PC-3 (cell line): ENCODE measurements at regions not wholly inside any gene's neighbourhood (a gene's known extent, or its start where the extent isn't known, plus 50 kb on each side); places are given as distances from the start of the nearest gene placed in this dataset.

ENCODE experiments used
- ATAC-seq: fragments of 200-7000 bp; cut with Tn5 transposase; 2 replicates; pipeline ENCODE4 v1.9.1; 2020; ENCODE audit warnings: mild to moderate bottlenecking, moderate library complexity
- BruUV-seq: library from RNA; stranded (reverse); fragments of 400-500 nt; replicated peaks from 2 replicates; lab custom pipeline; 2021; lab: Mats Ljungman, UMichigan
- CTCF ChIA-PET: fragments of 300-600 bp; sonication (Branson Sonifier 250); formaldehyde crosslinking; loops from one replicate; lab custom pipeline; 2022; ENCODE audit warnings: antibody characterized with exemption; lab: Charles Lee
- POLR2A ChIA-PET: fragments of 300-600 bp; sonication (Branson Sonifier 250); formaldehyde crosslinking; loops from one replicate; lab custom pipeline; 2022; ENCODE audit warnings: antibody characterized with exemption; ENCODE audit not compliant: unreplicated experiment; lab: Charles Lee
- DNase-seq: peaks from one replicate; pipeline ENCODE4 v3.0.0-alpha.2; 2015
- H2AFZ ChIP-seq: fragments of 300-600 bp; sonication (generic); 2 replicates; pipeline ENCODE4 v1.6.0; 2016; ENCODE audit warnings: antibody characterized with exemption, low read length
- H3F3A ChIP-seq: fragments of 300-600 bp; sonication (generic); one replicate; pipeline ENCODE4 v1.6.0; 2017; ENCODE audit warnings: antibody characterized with exemption, low read length, control low read depth, mild to moderate bottlenecking; ENCODE audit not compliant: unreplicated experiment
- H3K27ac ChIP-seq: fragments of 300-600 bp; sonication (generic); 2 replicates; pipeline ENCODE4 v1.5.1; 2016; ENCODE audit warnings: mild to moderate bottlenecking, low read length
- H3K27me3 ChIP-seq: fragments of 300-600 bp; sonication (generic); 2 replicates; pipeline ENCODE4 v1.6.1; 2016; ENCODE audit warnings: low read length, mixed read lengths
- H3K36me3 ChIP-seq: fragments of 300-600 bp; sonication (generic); 2 replicates; pipeline ENCODE4 v1.6.1; 2016; ENCODE audit warnings: low read depth, mixed run types, low read length, mixed read lengths
- H3K4me1 ChIP-seq: fragments of 300-600 bp; sonication (generic); 2 replicates; pipeline ENCODE4 v1.5.1; 2016; ENCODE audit warnings: low read length; ENCODE audit not compliant: insufficient read depth
- H3K4me2 ChIP-seq: fragments of 300-600 bp; sonication (generic); 2 replicates; pipeline ENCODE4 v1.6.0; 2016; ENCODE audit warnings: low read length
- H3K4me3 ChIP-seq: fragments of 300-600 bp; sonication (generic); 2 replicates; pipeline ENCODE4 v1.5.1; 2016; ENCODE audit warnings: mild to moderate bottlenecking, low read length, mixed read lengths
- H3K79me2 ChIP-seq: fragments of 300-600 bp; sonication (generic); 2 replicates; pipeline ENCODE4 v1.6.1; 2017; ENCODE audit warnings: low read length, mixed read lengths
- H3K9ac ChIP-seq: fragments of 300-600 bp; sonication (generic); 2 replicates; pipeline ENCODE4 v1.6.0; 2016; ENCODE audit warnings: mild to moderate bottlenecking, low read length
- H3K9me2 ChIP-seq: fragments of 300-600 bp; sonication (generic); replicated peaks from 2 replicates; pipeline ENCODE4 v1.6.1; 2016; ENCODE audit warnings: mixed run types, low read length, mixed read lengths
- H3K9me3 ChIP-seq: fragments of 300-600 bp; sonication (generic); 2 replicates; pipeline ENCODE4 v1.6.1; 2016; ENCODE audit warnings: low read length, mixed read lengths
- H4K20me1 ChIP-seq: fragments of 300-600 bp; sonication (generic); 2 replicates; pipeline ENCODE4 v1.6.1; 2016; ENCODE audit warnings: low read length, mixed read lengths
- EZH2 ChIP-seq: fragments of 300-600 bp; sonication (generic); IDR thresholded peaks from one replicate; pipeline ENCODE4 v1.6.1; 2017; ENCODE audit warnings: antibody characterized with exemption, mild to moderate bottlenecking, low read length; ENCODE audit not compliant: unreplicated experiment
- EZH2phosphoT487 ChIP-seq: fragments of 300-600 bp; sonication (generic); IDR thresholded peaks from 2 replicates; pipeline ENCODE4 v1.6.1; 2018; ENCODE audit warnings: mild to moderate bottlenecking, antibody characterized with exemption, low read length, borderline replicate concordance
- intact Hi-C: fragments of 100-400 bp; cut with micrococcal nuclease; formaldehyde crosslinking; loops from 2 replicates; pipeline ENCODE4 v1.9.0; 2023
- TF ChIP-seq, protein P1 (sequence below): fragments of 300-600 bp; sonication (generic); conservative IDR thresholded peaks from 2 replicates; pipeline ENCODE4 v1.5.1; 2017; ENCODE audit warnings: antibody characterized with exemption, low read depth, mild to moderate bottlenecking, low read length

GRCh38 chr5:164094291-164094690, 588.9 kb downstream of the MAT2B start:
- no TSS peak for BruUV-seq
- CTCF ChIA-PET = no interaction called here

DNA sequence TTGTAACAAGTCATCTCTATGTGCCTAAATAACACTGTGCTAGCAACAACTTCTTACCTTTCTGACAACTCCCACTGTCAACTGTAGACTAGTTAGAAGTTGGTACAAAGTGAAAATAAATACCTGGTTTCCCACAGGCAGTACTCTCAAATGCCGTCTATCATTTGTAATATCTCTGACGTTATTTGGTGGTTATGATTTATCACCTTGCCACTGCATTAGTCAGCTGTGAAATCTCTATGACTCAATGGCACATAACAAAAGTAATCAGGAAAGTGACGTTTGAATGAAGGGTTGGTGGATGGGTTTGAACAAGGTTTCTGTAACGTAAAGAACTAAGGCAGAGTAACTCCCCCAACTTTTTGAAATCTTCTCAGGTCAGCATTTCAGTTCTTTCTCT, 592.3 kb downstream of the MAT2B start:
- H3K9ac ChIP-seq = 0 out of 2 replicates have a peak overlapping the region, but pooled peaks have one; percentile 3
- DNase-seq (peak; percentile 67), ATAC-seq (peak; percentile 58)
- no peaks in the 10 kb centered on the region for H3K4me1 ChIP-seq
- ChIA-PET CTCF (no interaction called here), POLR2A (no interaction called here)
- BruUV-seq = no TSS peak
- no peaks in the 10 kb centered on the region for H3K79me2 ChIP-seq
- H3K4me3 ChIP-seq = no peak overlapping the region
- no peaks in the 10 kb centered on the region for H3K27me3 ChIP-seq
- peak overlapping the region; percentile 34 for H3K27ac ChIP-seq
- no peaks in the 10 kb centered on the region for H3F3A ChIP-seq
- no peak overlapping the region for H2AFZ ChIP-seq
- no peaks in the 10 kb centered on the region for H3K36me3 ChIP-seq
- peak overlapping the region; percentile 44; the same call in 1 of the 2 replicates for H3K4me2 ChIP-seq
- H3K9me3 ChIP-seq = no peaks in the 10 kb centered on the region
- intact Hi-C loops = no loop called here
- no peaks in the 10 kb centered on the region for H4K20me1 ChIP-seq
- no peaks in the 10 kb centered on the region for H3K9me2 ChIP-seq
- TF ChIP-seq EZH2phosphoT487 (no peak), EZH2 (no peak)
- TF ChIP-seq, protein P1, sequence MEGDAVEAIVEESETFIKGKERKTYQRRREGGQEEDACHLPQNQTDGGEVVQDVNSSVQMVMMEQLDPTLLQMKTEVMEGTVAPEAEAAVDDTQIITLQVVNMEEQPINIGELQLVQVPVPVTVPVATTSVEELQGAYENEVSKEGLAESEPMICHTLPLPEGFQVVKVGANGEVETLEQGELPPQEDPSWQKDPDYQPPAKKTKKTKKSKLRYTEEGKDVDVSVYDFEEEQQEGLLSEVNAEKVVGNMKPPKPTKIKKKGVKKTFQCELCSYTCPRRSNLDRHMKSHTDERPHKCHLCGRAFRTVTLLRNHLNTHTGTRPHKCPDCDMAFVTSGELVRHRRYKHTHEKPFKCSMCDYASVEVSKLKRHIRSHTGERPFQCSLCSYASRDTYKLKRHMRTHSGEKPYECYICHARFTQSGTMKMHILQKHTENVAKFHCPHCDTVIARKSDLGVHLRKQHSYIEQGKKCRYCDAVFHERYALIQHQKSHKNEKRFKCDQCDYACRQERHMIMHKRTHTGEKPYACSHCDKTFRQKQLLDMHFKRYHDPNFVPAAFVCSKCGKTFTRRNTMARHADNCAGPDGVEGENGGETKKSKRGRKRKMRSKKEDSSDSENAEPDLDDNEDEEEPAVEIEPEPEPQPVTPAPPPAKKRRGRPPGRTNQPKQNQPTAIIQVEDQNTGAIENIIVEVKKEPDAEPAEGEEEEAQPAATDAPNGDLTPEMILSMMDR = no peak

More at GRCh38 chr5:164094291-164094690, 588.9 kb downstream of the MAT2B start:
- H3K9me3 ChIP-seq = no peaks in the 10 kb centered on the region
- H4K20me1 ChIP-seq = no peaks in the 10 kb centered on the region
- intact Hi-C loops = no loop called here
- H2AFZ ChIP-seq = no peak overlapping the region
- ATAC-seq (no peak), DNase-seq (no peak)
- no peaks in the 10 kb centered on the region for H3F3A ChIP-seq
- H3K79me2 ChIP-seq = no peaks in the 10 kb centered on the region
- H3K4me3 ChIP-seq = no peak overlapping the region
- H3K36me3 ChIP-seq = no peaks in the 10 kb centered on the region
- TF ChIP-seq, protein P1 = no peak
- TF ChIP-seq EZH2phosphoT487 = no peak
- no peak for TF ChIP-seq EZH2
- no peaks in the 10 kb centered on the region for H3K27me3 ChIP-seq
- no peaks in the 10 kb centered on the region for H3K9me2 ChIP-seq
- H3K4me1 ChIP-seq = no peaks in the 10 kb centered on the region
- no peak overlapping the region for H3K27ac ChIP-seq
- POLR2A ChIA-PET = no interaction called here
- no peak overlapping the region for H3K4me2 ChIP-seq
- H3K9ac ChIP-seq = no peak overlapping the region

DNA sequence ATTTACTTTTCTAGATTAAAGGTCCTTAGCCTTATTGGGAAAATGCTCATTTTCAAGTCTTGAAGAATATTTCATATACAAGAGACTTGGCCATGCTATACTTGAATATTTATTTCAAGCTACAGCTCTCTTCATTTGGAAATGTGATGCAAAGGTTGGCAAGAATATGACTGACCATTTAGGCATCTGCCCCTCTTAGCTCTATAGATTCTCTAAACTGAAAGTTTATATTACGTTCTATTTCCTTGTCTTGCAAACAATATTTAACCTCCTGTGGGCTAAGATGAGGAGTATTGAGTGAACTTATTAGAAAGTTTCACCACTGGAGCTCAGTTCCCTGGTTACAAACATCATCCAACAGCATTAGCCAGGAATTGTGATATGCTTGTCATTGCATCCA, 593.1 kb downstream of the MAT2B start:
- Histone ChIP-seq H2AFZ (no peak overlapping the region), H3K9ac (0 out of 2 replicates have a peak overlapping the region, but pooled peaks have one; percentile 3), H3K27me3 (no peaks in the 10 kb centered on the region), H3K27ac (no peak overlapping the region), H3K9me2 (no peaks in the 10 kb centered on the region), H3K9me3 (no peaks in the 10 kb centered on the region), H3F3A (no peaks in the 10 kb centered on the region), H3K4me2 (no peak overlapping the region), H3K79me2 (no peaks in the 10 kb centered on the region), H4K20me1 (no peaks in the 10 kb centered on the region), H3K4me1 (no peaks in the 10 kb centered on the region), H3K4me3 (no peak overlapping the region), H3K36me3 (no peaks in the 10 kb centered on the region)
- TF ChIP-seq, protein P1 = no peak
- TF ChIP-seq EZH2 = no peak
- TF ChIP-seq EZH2phosphoT487 = no peak
- BruUV-seq = no TSS peak
- ATAC-seq (no peak), DNase-seq (no peak)
- CTCF ChIA-PET = no interaction called here
- POLR2A ChIA-PET = no interaction called here
- intact Hi-C loops = no loop called here
